HEK293T (cell line): ENCODE measurements at regions not wholly inside any gene's neighbourhood (a gene's known extent, or its start where the extent isn't known, plus 50 kb on each side); places are given as distances from the start of the nearest gene placed in this dataset.

ENCODE experiments used
- ELF4 ChIP-seq: fragments of 450-650 bp; IDR thresholded peaks from 2 replicates; pipeline ENCODE4 v1.6.1; 2017; ENCODE audit warnings: antibody characterized with exemption
- LEF1 ChIP-seq: fragments of 450-650 bp; IDR thresholded peaks from 2 replicates; pipeline ENCODE4 v1.6.1; 2017; ENCODE audit warnings: mild to moderate bottlenecking, borderline replicate concordance
- SP1 ChIP-seq: fragments of 450-650 bp; IDR thresholded peaks from 2 replicates; pipeline ENCODE4 v1.6.1; 2017
- TARDBP ChIP-seq: fragments of 450-650 bp; IDR thresholded peaks from 2 replicates; pipeline ENCODE4 v1.6.1; 2016

- TF ChIP-seq SP1, result no peak
- no peak for TF ChIP-seq TARDBP
- no peak for TF ChIP-seq LEF1
- no peak for TF ChIP-seq ELF4
Measured at GRCh38 chr17:56000411-56000810, 152.9 kb upstream of the ANKFN1 start.
